ENCODE measurements at regions not wholly inside any gene's neighbourhood (a gene's known extent, or its start where the extent isn't known, plus 50 kb on each side); places are given as distances from the start of the nearest gene placed in this dataset.

GRCh38 chr22:44363980-44364750 is 51.4 kb upstream of the SHISAL1 start:
- Mint-ChIP-seq H3K27me3 (ENCODE audit: low read depth) (peaks cover 5% of the 10 kb centered on the region), H3K36me3 (no peaks in the 10 kb centered on the region), H3K27ac (no peak overlapping the region), H3K4me1 (peaks cover 4% of the 10 kb centered on the region), H3K9me3 (no peaks in the 10 kb centered on the region), H3K4me3 (no peak overlapping the region)
- TF ChIP-seq CTCF (IDR thresholded peaks at IDR 0.05; ENCODE audit: unreplicated experiment), result no peak
- DNase-seq (ENCODE audit: low spot score in 2 of 2, unreplicated experiment in 2 of 2), result no peak

- no peak for TF ChIP-seq CTCF (IDR thresholded peaks at IDR 0.05; ENCODE audit: unreplicated experiment)
- Mint-ChIP-seq H3K27me3 (ENCODE audit: low read depth) (peaks cover 8% of the 10 kb centered on the region), H3K9me3 (no peaks in the 10 kb centered on the region), H3K4me3 (no peak overlapping the region), H3K27ac (no peak overlapping the region), H3K4me1 (peaks cover 9% of the 10 kb centered on the region), H3K36me3 (no peaks in the 10 kb centered on the region)
- no peak for DNase-seq (ENCODE audit: low spot score in 2 of 2, unreplicated experiment in 2 of 2)
These were observed 50.5 kb upstream of the SHISAL1 start for GRCh38 chr22:44363013-44363979.

- DNase-seq (ENCODE audit: low spot score in 2 of 2, unreplicated experiment in 2 of 2), result no peak
- H3K4me3 Mint-ChIP-seq, result no peak overlapping the region
- H3K27ac Mint-ChIP-seq, result no peak overlapping the region
- H3K9me3 Mint-ChIP-seq, result no peaks in the 10 kb centered on the region
- no peaks in the 10 kb centered on the region for H3K36me3 Mint-ChIP-seq
- H3K27me3 Mint-ChIP-seq (ENCODE audit: low read depth), result peaks cover 8% of the 10 kb centered on the region
- H3K4me1 Mint-ChIP-seq, result peaks cover 14% of the 10 kb centered on the region
- TF ChIP-seq CTCF (IDR thresholded peaks at IDR 0.05; ENCODE audit: unreplicated experiment), result no peak
These were observed 49.7 kb upstream of the SHISAL1 start for GRCh38 chr22:44362249-44363012.

Measured in mesothelial cell of epicardium (in vitro differentiated cells).